C4-2B (cell line): ENCODE measurements at regions not wholly inside any gene's neighbourhood (a gene's known extent, or its start where the extent isn't known, plus 50 kb on each side); places are given as distances from the start of the nearest gene placed in this dataset.
"Not testable (repeated sequence)": the region's sequence is repeated elsewhere in the genome, so short reads cannot be mapped to it uniquely, and the experiment has no call there.

Experiments used
- H3K27ac ChIP-seq: fragments of 450-650 bp; 2 replicates; pipeline ENCODE4 v1.5.1; 2017
- CTCF ChIP-seq: fragments of 450-650 bp; conservative IDR thresholded peaks from 2 replicates; pipeline ENCODE4 v1.5.1; 2017; ENCODE audit warnings: mild to moderate bottlenecking
- ZFX ChIP-seq: fragments of 450-650 bp; IDR thresholded peaks from 2 replicates; pipeline ENCODE4 v1.6.1; 2017

GRCh38 chrX:113195949-113196348, 355.3 kb upstream of the AMOT start:
- no peak overlapping the region for H3K27ac ChIP-seq
- TF ChIP-seq ZFX (no peak), CTCF (no peak)

GRCh38 chrX:113192418-113192817, 351.8 kb upstream of the AMOT start:
- H3K27ac ChIP-seq = no peak overlapping the region
- TF ChIP-seq ZFX (no peak), CTCF (no peak)

- TF ChIP-seq ZFX (no peak), CTCF (no peak)
- H3K27ac ChIP-seq = no peak overlapping the region
These were observed 316.9 kb upstream of the AMOT start for GRCh38 chrX:113157496-113157895.

- not testable (repeated sequence) for H3K27ac ChIP-seq
These were observed 313.7 kb upstream of the AMOT start for GRCh38 chrX:113154315-113154714.

GRCh38 chrX:113136836-113137235, 296.2 kb upstream of the AMOT start:
- no peak overlapping the region for H3K27ac ChIP-seq
- no peak for TF ChIP-seq CTCF
- TF ChIP-seq ZFX = no peak

GRCh38 chrX:113133316-113133715, 292.7 kb upstream of the AMOT start:
- TF ChIP-seq ZFX (no peak), CTCF (no peak)
- no peak overlapping the region for H3K27ac ChIP-seq

GRCh38 chrX:113124693-113125092, 284.1 kb upstream of the AMOT start:
- TF ChIP-seq CTCF (no peak), ZFX (no peak)
- no peak overlapping the region for H3K27ac ChIP-seq

GRCh38 chrX:113075521-113075920, 234.9 kb upstream of the AMOT start:
- no peak for TF ChIP-seq ZFX
- no peak for TF ChIP-seq CTCF

More at GRCh38 chrX:113075521-113075920, 234.9 kb upstream of the AMOT start:
- H3K27ac ChIP-seq = no peak overlapping the region
